22Rv1 (cell line): ENCODE measurements at regions not wholly inside any gene's neighbourhood (a gene's known extent, or its start where the extent isn't known, plus 50 kb on each side); places are given as distances from the start of the nearest gene placed in this dataset.

ENCODE experiments used
- ZFX ChIP-seq: fragments of 450-650 bp; IDR thresholded peaks from 2 replicates; pipeline ENCODE4 v1.6.1; 2017; ENCODE audit warnings: antibody characterized with exemption, borderline replicate concordance
- TF ChIP-seq, protein P1 (sequence below): fragments of 450-650 bp; IDR thresholded peaks from 2 replicates; pipeline ENCODE4 v1.5.1; 2017; ENCODE audit warnings: mild to moderate bottlenecking

DNA sequence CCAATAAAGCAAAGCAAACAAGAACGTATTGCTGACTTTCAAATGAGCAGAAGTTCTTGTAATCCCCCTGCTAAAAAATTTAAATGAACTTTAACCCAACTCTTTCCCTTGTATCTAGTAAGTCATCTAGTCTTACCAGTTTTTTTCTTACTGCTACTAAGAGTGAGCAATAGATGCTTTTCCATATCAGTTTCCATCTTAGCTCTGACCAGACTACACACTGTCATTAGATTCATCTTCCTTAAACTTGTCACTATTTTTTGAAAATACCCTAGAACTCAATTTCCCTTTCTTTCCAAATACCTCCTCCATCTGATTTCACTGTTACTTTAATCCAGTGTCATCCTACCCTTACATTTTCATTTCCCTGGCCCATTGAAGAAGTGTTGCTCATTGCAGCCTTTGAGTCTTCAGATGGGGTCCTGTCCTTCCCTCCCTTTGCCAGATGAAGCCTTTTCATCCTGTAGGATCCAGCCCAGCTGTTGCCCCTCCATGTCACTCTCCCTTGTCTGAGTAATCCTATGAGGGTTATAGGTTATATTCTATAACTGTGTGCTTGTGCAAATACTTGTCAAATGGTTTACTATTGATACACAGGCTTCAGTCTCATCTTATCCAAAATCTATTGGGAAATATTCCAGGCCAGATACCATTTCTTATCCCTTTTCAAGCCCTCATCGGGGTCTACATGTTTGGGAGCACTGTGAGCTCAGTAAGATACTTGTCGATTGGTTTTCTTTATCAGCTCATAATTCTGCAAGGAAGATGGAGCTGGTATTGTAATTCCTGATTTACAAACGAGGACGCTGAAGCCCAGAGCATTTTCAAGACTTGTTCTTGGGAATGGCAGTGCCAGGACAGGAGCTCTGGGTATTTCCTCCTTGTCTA is 51.5 kb upstream of the ITGB1 start:
- TF ChIP-seq, protein P1, sequence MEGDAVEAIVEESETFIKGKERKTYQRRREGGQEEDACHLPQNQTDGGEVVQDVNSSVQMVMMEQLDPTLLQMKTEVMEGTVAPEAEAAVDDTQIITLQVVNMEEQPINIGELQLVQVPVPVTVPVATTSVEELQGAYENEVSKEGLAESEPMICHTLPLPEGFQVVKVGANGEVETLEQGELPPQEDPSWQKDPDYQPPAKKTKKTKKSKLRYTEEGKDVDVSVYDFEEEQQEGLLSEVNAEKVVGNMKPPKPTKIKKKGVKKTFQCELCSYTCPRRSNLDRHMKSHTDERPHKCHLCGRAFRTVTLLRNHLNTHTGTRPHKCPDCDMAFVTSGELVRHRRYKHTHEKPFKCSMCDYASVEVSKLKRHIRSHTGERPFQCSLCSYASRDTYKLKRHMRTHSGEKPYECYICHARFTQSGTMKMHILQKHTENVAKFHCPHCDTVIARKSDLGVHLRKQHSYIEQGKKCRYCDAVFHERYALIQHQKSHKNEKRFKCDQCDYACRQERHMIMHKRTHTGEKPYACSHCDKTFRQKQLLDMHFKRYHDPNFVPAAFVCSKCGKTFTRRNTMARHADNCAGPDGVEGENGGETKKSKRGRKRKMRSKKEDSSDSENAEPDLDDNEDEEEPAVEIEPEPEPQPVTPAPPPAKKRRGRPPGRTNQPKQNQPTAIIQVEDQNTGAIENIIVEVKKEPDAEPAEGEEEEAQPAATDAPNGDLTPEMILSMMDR, result no peak
- no peak for TF ChIP-seq ZFX
